Keratinocyte (primary cell): ENCODE measurements at regions not wholly inside any gene's neighbourhood (a gene's known extent, or its start where the extent isn't known, plus 50 kb on each side); places are given as distances from the start of the nearest gene placed in this dataset.

Experiments used
- DNase-seq: peaks from one replicate; pipeline ENCODE4 v3.0.0-alpha.2; 2011; ENCODE audit warnings: low read depth, missing footprints, low spot score
- FAIRE-seq: peaks from 2 replicates; lab custom pipeline; 2011; peaks lifted over from hg19 to GRCh38; lab: Jason Lieb, UNC
- H2AFZ ChIP-seq: 2 replicates; pipeline ENCODE4 v1.6.0; 2012; ENCODE audit warnings: low read length, control low read depth, inconsistent platforms; ENCODE audit not compliant: control insufficient read depth
- H3K27ac ChIP-seq: 2 replicates; pipeline ENCODE4 v1.5.1; 2011; ENCODE audit warnings: low read length; ENCODE audit not compliant: control insufficient read depth, insufficient read depth
- H3K27me3 ChIP-seq: 3 replicates; pipeline ENCODE4 v1.6.0; 2011; ENCODE audit warnings: low read length; ENCODE audit not compliant: control insufficient read depth, insufficient read depth; ENCODE audit errors: extremely low read depth
- H3K36me3 ChIP-seq, 2 experiments: 2 replicates in 1 of 2; 3 replicates in 1 of 2; pipeline ENCODE4 v1.5.1; 2011; ENCODE audit warnings: low read length in 2 of 2, mild to moderate bottlenecking in 1 of 2; ENCODE audit not compliant: control insufficient read depth in 2 of 2, insufficient read depth in 2 of 2; ENCODE audit errors: extremely low read depth in 1 of 2
- H3K4me1 ChIP-seq: 3 replicates; pipeline ENCODE4 v1.5.1; 2011; ENCODE audit warnings: low read length; ENCODE audit not compliant: control insufficient read depth, insufficient read depth; ENCODE audit errors: extremely low read depth
- H3K4me2 ChIP-seq: 3 replicates; pipeline ENCODE4 v1.6.0; 2011; ENCODE audit warnings: low read depth, low read length; ENCODE audit not compliant: control insufficient read depth, insufficient read depth; ENCODE audit errors: extremely low read depth
- H3K4me3 ChIP-seq, 3 experiments: fragments of 200-600 bp in 1 of 3; sonication (generic) in 1 of 3; 2 replicates in 2 of 3; 3 replicates in 1 of 3; pipeline ENCODE4 v1.5.1; 2011 to 2016; ENCODE audit warnings: low read length in 3 of 3, mild to moderate bottlenecking in 3 of 3, control low read depth in 2 of 3, inconsistent platforms in 1 of 3, low read depth in 1 of 3, mixed read lengths in 1 of 3, mixed run types in 1 of 3, moderate library complexity in 1 of 3; ENCODE audit not compliant: control insufficient read depth in 2 of 3, insufficient read depth in 2 of 3; ENCODE audit errors: extremely low read depth in 1 of 3
- H3K79me2 ChIP-seq: 2 replicates; pipeline ENCODE4 v1.6.0; 2012; ENCODE audit warnings: low read length; ENCODE audit not compliant: control insufficient read depth, insufficient read depth
- H3K9ac ChIP-seq: 3 replicates; pipeline ENCODE4 v1.6.0; 2011; ENCODE audit warnings: low read length; ENCODE audit not compliant: control insufficient read depth, insufficient read depth; ENCODE audit errors: extremely low read depth
- H3K9me1 ChIP-seq: 3 replicates; pipeline ENCODE4 v1.6.0; 2011; ENCODE audit warnings: low read length; ENCODE audit not compliant: control insufficient read depth, insufficient read depth; ENCODE audit errors: extremely low read depth
- H3K9me3 ChIP-seq: 2 replicates; pipeline ENCODE4 v1.5.1; 2012; ENCODE audit warnings: low read depth, low read length; ENCODE audit not compliant: control insufficient read depth
- H4K20me1 ChIP-seq: 3 replicates; pipeline ENCODE4 v1.6.0; 2011; ENCODE audit warnings: low read length; ENCODE audit not compliant: control insufficient read depth, insufficient read depth; ENCODE audit errors: extremely low read depth
- EZH2 ChIP-seq: IDR thresholded peaks from one replicate; pipeline ENCODE4 v1.6.1; 2012; ENCODE audit warnings: inconsistent platforms, mild to moderate bottlenecking, low read length, moderate library complexity
- dilution Hi-C: fragments of 300-500 bp; cut with MboI; formaldehyde crosslinking; loops from one replicate; pipeline ENCODE4 v1.7.0; 2020; ENCODE audit warnings: low sequenced_read_pairs; ENCODE audit not compliant: extremely low pct_ligation_motif_present
- TF ChIP-seq, protein P1 (sequence below), 3 experiments: IDR thresholded peaks in 1 of 3; conservative IDR thresholded peaks in 1 of 3; optimal IDR thresholded peaks in 1 of 3; 2 replicates in 2 of 3; 3 replicates in 1 of 3; pipeline versions ENCODE3 to v1.5.1; 2011; ENCODE audit warnings: low read length in 3 of 3, mild to moderate bottlenecking in 3 of 3, moderate library complexity in 2 of 3, control low read depth in 1 of 3, inconsistent platforms in 1 of 3; ENCODE audit not compliant: insufficient read depth in 2 of 3; ENCODE audit errors: extremely low read depth in 1 of 3

DNA sequence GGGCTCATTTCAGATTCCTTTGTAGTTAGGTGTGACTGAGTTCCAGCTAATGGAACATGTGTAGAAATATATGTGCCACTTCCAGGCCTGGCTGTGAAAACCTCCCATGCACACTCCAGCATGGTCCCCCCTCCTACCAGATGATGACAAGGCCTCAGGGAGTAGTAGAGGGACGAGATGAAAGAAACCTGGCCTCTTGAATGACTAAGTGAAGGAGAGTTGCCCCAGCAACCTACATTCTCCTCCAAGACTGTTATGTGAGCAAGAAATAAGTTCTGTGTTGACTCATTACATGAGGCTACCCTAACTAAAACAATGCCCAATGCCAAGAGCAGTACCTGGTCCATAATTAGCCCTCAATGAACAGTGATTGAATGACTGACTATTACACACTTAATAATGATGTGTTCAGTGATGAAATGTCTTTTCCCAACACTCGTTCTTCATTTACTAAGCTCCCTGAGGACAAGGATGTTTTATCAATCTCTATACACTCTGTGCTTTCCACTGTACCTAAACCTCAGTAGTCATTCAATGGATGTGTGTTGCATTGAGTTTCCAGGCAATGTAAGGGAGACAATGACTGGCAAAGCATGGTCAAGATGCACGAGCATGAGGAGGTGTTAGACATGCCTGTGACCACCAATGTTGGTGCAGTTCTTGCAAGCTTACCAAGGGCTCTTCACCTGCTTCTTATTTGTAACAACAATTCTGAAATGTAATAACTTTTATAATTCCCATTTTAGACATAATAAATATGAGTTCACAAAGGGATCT is 62.0 kb upstream of the BCL6 start:
- no peaks in the 10 kb centered on the region for H3K79me2 ChIP-seq
- no peaks in the 10 kb centered on the region for H3K9me3 ChIP-seq
- H3K4me1 ChIP-seq: peaks cover 52% of the 10 kb centered on the region
- H3K4me2 ChIP-seq: no peak overlapping the region
- no peaks in the 10 kb centered on the region for H4K20me1 ChIP-seq
- no peak overlapping the region for H2AFZ ChIP-seq
- H3K9ac ChIP-seq: no peak overlapping the region
- peak; percentile 48 for FAIRE-seq
- H3K27ac ChIP-seq: no peak overlapping the region
- dilution Hi-C loops: no loop called here
- DNase-seq: peak; percentile 77
- TF ChIP-seq EZH2: no peak
- TF ChIP-seq, protein P1, sequence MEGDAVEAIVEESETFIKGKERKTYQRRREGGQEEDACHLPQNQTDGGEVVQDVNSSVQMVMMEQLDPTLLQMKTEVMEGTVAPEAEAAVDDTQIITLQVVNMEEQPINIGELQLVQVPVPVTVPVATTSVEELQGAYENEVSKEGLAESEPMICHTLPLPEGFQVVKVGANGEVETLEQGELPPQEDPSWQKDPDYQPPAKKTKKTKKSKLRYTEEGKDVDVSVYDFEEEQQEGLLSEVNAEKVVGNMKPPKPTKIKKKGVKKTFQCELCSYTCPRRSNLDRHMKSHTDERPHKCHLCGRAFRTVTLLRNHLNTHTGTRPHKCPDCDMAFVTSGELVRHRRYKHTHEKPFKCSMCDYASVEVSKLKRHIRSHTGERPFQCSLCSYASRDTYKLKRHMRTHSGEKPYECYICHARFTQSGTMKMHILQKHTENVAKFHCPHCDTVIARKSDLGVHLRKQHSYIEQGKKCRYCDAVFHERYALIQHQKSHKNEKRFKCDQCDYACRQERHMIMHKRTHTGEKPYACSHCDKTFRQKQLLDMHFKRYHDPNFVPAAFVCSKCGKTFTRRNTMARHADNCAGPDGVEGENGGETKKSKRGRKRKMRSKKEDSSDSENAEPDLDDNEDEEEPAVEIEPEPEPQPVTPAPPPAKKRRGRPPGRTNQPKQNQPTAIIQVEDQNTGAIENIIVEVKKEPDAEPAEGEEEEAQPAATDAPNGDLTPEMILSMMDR (optimal IDR thresholded peaks at IDR 0.05 in 1 of 3, IDR thresholded peaks at IDR 0.05 in 1 of 3, conservative IDR thresholded peaks at IDR 0.05 in 1 of 3; ENCODE audit: extremely low read depth in 1 of 3, insufficient read depth in 2 of 3, low read length in 3 of 3): no peak
- H3K27me3 ChIP-seq: no peaks in the 10 kb centered on the region
- H3K9me1 ChIP-seq: no peaks in the 10 kb centered on the region
- no peaks in the 10 kb centered on the region for H3K36me3 ChIP-seq
- H3K4me3 ChIP-seq: no peak overlapping the region

DNA sequence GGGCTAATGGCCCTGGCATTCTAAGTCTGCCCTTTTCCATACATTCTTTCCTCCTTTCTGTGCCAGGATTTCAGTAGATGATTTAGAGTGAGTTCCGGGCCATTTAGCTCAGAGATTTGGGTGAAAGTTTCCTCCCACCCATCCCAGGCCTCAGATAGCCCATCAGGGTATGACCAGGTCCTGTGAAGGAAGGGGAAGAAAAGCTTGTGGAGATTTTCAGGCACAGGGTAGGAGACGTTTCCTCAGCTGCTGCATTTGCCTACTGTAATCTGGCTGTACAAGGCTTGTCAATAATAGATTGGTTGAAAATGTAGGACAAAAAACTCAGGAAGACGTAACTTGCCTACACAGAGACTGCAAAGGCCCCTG is 63.2 kb upstream of the BCL6 start:
- Histone ChIP-seq H3K4me1 (peaks cover 52% of the 10 kb centered on the region), H3K79me2 (no peaks in the 10 kb centered on the region), H3K36me3 (no peaks in the 10 kb centered on the region), H3K4me2 (peak overlapping the region; percentile 79), H3K9ac (peak overlapping the region; percentile 59), H3K27ac (peak overlapping the region; percentile 80), H3K9me3 (no peaks in the 10 kb centered on the region), H3K4me3 (peak overlapping the region in 1 of 3 experiments; percentile 15), H3K27me3 (no peaks in the 10 kb centered on the region), H2AFZ (peak overlapping the region; percentile 41), H4K20me1 (no peaks in the 10 kb centered on the region), H3K9me1 (no peaks in the 10 kb centered on the region)
- dilution Hi-C loops: no loop called here
- TF ChIP-seq, protein P1 (optimal IDR thresholded peaks at IDR 0.05 in 1 of 3, IDR thresholded peaks at IDR 0.05 in 1 of 3, conservative IDR thresholded peaks at IDR 0.05 in 1 of 3; ENCODE audit: extremely low read depth in 1 of 3, insufficient read depth in 2 of 3, low read length in 3 of 3): no peak
- TF ChIP-seq EZH2: no peak
- peak; percentile 84 for FAIRE-seq
- DNase-seq: no peak
